H1 (cell line): ENCODE measurements at regions not wholly inside any gene's neighbourhood (a gene's known extent, or its start where the extent isn't known, plus 50 kb on each side); places are given as distances from the start of the nearest gene placed in this dataset.

Experiments
- CREB1 ChIP-seq: IDR thresholded peaks from 2 replicates; pipeline ENCODE4 v1.6.1; 2012; ENCODE audit warnings: inconsistent platforms
- EZH2 ChIP-seq: fragments of 200-600 bp; sonication (generic); IDR thresholded peaks from 2 replicates; pipeline ENCODE4 v1.7.1; 2012; ENCODE audit warnings: low read depth, mild to moderate bottlenecking, moderate library complexity, low read length, inconsistent platforms; ENCODE audit not compliant: severe bottlenecking
- POLR2A ChIP-seq, 2 experiments: IDR thresholded peaks; 1 replicate in 1 of 2; 2 replicates in 1 of 2; pipeline ENCODE4 v1.6.1; 2011; ENCODE audit warnings: low read depth in 2 of 2, low read length in 2 of 2, mild to moderate bottlenecking in 2 of 2; ENCODE audit errors: control extremely low read depth in 1 of 2
- SP1 ChIP-seq: IDR thresholded peaks from 2 replicates; pipeline ENCODE4 v1.6.1; 2011; ENCODE audit warnings: low read depth, low read length
- TBP ChIP-seq: IDR thresholded peaks from 2 replicates; pipeline ENCODE4 v1.6.1; 2011; ENCODE audit warnings: low read depth, low read length, improper control_type of control experiment
- TEAD4 ChIP-seq: IDR thresholded peaks from 2 replicates; pipeline ENCODE4 v1.6.1; 2012; ENCODE audit warnings: low read depth, low read length, inconsistent platforms, mixed read lengths
- TF ChIP-seq, protein P1 (sequence below), 3 experiments: IDR thresholded peaks; 1 replicate in 2 of 3; 2 replicates in 1 of 3; pipeline versions ENCODE4 v1.5.1 to v1.6.1; 2011; ENCODE audit warnings: low read length in 3 of 3, mild to moderate bottlenecking in 3 of 3, inconsistent platforms in 2 of 3, low read depth in 1 of 3, moderate library complexity in 1 of 3; ENCODE audit not compliant: insufficient read depth in 1 of 3; ENCODE audit errors: control extremely low read depth in 1 of 3
- TF ChIP-seq, protein P2 (sequence below): IDR thresholded peaks from 2 replicates; pipeline ENCODE4 v1.6.1; 2012; ENCODE audit warnings: low read length, inconsistent platforms

DNA sequence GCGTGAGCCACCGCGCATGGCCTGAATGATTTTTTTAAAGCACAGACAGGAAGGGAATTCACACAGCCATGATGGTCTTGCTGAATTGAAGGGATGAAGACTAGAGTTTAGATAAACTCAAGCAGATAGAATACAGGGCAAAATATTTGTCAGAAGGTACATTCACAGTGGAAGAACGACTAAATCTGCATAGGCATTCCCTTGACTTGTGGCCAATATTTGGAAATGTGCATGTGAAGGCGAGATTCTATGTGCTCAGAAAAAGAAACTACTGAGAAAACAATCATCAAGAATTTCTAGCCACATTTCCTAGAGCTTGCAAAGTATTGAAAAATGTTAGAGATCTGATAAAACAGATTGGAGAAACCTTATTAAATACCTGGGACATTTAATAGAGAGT, 1166.2 kb downstream of the DNAJB9 start:
- TF ChIP-seq, protein P1, sequence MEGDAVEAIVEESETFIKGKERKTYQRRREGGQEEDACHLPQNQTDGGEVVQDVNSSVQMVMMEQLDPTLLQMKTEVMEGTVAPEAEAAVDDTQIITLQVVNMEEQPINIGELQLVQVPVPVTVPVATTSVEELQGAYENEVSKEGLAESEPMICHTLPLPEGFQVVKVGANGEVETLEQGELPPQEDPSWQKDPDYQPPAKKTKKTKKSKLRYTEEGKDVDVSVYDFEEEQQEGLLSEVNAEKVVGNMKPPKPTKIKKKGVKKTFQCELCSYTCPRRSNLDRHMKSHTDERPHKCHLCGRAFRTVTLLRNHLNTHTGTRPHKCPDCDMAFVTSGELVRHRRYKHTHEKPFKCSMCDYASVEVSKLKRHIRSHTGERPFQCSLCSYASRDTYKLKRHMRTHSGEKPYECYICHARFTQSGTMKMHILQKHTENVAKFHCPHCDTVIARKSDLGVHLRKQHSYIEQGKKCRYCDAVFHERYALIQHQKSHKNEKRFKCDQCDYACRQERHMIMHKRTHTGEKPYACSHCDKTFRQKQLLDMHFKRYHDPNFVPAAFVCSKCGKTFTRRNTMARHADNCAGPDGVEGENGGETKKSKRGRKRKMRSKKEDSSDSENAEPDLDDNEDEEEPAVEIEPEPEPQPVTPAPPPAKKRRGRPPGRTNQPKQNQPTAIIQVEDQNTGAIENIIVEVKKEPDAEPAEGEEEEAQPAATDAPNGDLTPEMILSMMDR (IDR thresholded peaks at IDR 0.05; ENCODE audit: control extremely low read depth in 1 of 3, insufficient read depth in 1 of 3, low read depth in 1 of 3, low read length in 3 of 3), result no peak
- TF ChIP-seq, protein P2, sequence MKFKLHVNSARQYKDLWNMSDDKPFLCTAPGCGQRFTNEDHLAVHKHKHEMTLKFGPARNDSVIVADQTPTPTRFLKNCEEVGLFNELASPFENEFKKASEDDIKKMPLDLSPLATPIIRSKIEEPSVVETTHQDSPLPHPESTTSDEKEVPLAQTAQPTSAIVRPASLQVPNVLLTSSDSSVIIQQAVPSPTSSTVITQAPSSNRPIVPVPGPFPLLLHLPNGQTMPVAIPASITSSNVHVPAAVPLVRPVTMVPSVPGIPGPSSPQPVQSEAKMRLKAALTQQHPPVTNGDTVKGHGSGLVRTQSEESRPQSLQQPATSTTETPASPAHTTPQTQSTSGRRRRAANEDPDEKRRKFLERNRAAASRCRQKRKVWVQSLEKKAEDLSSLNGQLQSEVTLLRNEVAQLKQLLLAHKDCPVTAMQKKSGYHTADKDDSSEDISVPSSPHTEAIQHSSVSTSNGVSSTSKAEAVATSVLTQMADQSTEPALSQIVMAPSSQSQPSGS, result no peak
- TF ChIP-seq EZH2 (no peak), POLR2A (IDR thresholded peaks at IDR 0.05; ENCODE audit: control extremely low read depth in 1 of 2, low read depth in 2 of 2, low read length in 2 of 2) (no peak), SP1 (no peak), TBP (no peak), TEAD4 (no peak), CREB1 (no peak)
